Smooth muscle cell (in vitro differentiated cells): ENCODE measurements at regions not wholly inside any gene's neighbourhood (a gene's known extent, or its start where the extent isn't known, plus 50 kb on each side); places are given as distances from the start of the nearest gene placed in this dataset.

Experiments
- DNase-seq: peaks from one replicate; lab custom pipeline; 2025; ENCODE audit not compliant: unreplicated experiment; lab: John Stamatoyannopoulos, UW
- H2AFZ ChIP-seq: fragments of 200-600 bp; sonication (generic); 2 replicates; pipeline ENCODE4 v1.6.0; 2016; ENCODE audit warnings: antibody characterized with exemption, low read depth, mild to moderate bottlenecking
- H3F3A ChIP-seq: fragments of 200-600 bp; sonication (generic); 2 replicates; pipeline ENCODE4 v1.6.0; 2017; ENCODE audit warnings: antibody characterized with exemption, low read depth
- H3K27ac ChIP-seq: fragments of 200-600 bp; sonication (generic); 2 replicates; pipeline ENCODE4 v1.5.1; 2016; ENCODE audit warnings: low read depth, mild to moderate bottlenecking
- H3K27me3 ChIP-seq: fragments of 200-600 bp; sonication (generic); 2 replicates; pipeline ENCODE4 v1.6.1; 2016; ENCODE audit warnings: low read depth, mild to moderate bottlenecking
- H3K36me3 ChIP-seq: fragments of 200-600 bp; sonication (generic); 2 replicates; pipeline ENCODE4 v1.5.1; 2016; ENCODE audit warnings: low read depth
- H3K4me1 ChIP-seq: fragments of 200-600 bp; sonication (generic); 2 replicates; pipeline ENCODE4 v1.5.1; 2016; ENCODE audit warnings: low read depth
- H3K4me2 ChIP-seq: fragments of 200-600 bp; sonication (generic); 2 replicates; pipeline ENCODE4 v1.6.0; 2016; ENCODE audit warnings: mild to moderate bottlenecking
- H3K4me3 ChIP-seq: fragments of 200-600 bp; sonication (generic); 2 replicates; pipeline ENCODE4 v1.5.1; 2016; ENCODE audit warnings: mild to moderate bottlenecking
- H3K79me2 ChIP-seq: fragments of 200-600 bp; sonication (generic); 2 replicates; pipeline ENCODE4 v1.6.0; 2016; ENCODE audit warnings: low read depth, mild to moderate bottlenecking
- H3K9ac ChIP-seq: fragments of 200-600 bp; sonication (generic); 2 replicates; pipeline ENCODE4 v1.6.0; 2016; ENCODE audit warnings: low read depth
- H3K9me3 ChIP-seq: fragments of 200-600 bp; sonication (generic); replicated peaks from 2 replicates; pipeline ENCODE4 v1.5.1; 2016; ENCODE audit warnings: low read depth
- H4K20me1 ChIP-seq: fragments of 200-600 bp; sonication (generic); 2 replicates; pipeline ENCODE4 v1.6.0; 2016; ENCODE audit warnings: low read depth
- WGBS: methylation state at CpG from one replicate; pipeline ENCODE4 v1.1.7; 2016; ENCODE audit warnings: low lambda C conversion rate; 5-methylcytosine and 5-hydroxymethylcytosine counted together
- TF ChIP-seq, protein P1 (sequence below): fragments of 200-600 bp; sonication (generic); IDR thresholded peaks from 2 replicates; pipeline ENCODE4 v1.5.1; 2017; ENCODE audit warnings: borderline replicate concordance, mild to moderate bottlenecking, antibody characterized with exemption; ENCODE audit not compliant: insufficient read depth, poor library complexity, severe bottlenecking

DNA sequence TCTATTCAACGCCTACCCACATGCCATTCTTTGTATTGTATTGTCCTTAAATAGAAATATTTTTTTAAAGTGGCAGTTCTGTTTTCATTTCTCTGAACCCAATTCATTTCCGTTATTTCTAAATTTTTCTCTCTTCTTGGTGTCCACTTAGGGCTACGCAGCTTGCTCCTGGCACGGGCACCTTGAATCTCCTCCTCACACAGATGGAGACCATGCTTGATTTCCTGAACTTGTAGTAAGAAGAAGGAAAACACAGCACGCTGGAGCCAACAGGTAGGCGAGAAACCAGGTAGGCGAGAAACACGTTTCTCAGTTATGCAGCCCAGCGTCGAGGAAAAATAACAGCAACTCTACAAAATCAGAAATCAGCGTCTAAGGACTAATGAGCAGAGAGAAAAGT lies 428.9 kb downstream of the STK39 start:
- H3K9ac ChIP-seq, result no peak overlapping the region
- no peak overlapping the region for H2AFZ ChIP-seq
- no peaks in the 10 kb centered on the region for H3K79me2 ChIP-seq
- H3K4me2 ChIP-seq, result no peak overlapping the region
- no peaks in the 10 kb centered on the region for H4K20me1 ChIP-seq
- no peaks in the 10 kb centered on the region for H3K36me3 ChIP-seq
- 96% methylated on average over 11 of the region's 11 CpGs for WGBS
- no peaks in the 10 kb centered on the region for H3K27me3 ChIP-seq
- H3K4me3 ChIP-seq, result no peak overlapping the region
- no peaks in the 10 kb centered on the region for H3F3A ChIP-seq
- H3K27ac ChIP-seq, result no peak overlapping the region
- TF ChIP-seq, protein P1, sequence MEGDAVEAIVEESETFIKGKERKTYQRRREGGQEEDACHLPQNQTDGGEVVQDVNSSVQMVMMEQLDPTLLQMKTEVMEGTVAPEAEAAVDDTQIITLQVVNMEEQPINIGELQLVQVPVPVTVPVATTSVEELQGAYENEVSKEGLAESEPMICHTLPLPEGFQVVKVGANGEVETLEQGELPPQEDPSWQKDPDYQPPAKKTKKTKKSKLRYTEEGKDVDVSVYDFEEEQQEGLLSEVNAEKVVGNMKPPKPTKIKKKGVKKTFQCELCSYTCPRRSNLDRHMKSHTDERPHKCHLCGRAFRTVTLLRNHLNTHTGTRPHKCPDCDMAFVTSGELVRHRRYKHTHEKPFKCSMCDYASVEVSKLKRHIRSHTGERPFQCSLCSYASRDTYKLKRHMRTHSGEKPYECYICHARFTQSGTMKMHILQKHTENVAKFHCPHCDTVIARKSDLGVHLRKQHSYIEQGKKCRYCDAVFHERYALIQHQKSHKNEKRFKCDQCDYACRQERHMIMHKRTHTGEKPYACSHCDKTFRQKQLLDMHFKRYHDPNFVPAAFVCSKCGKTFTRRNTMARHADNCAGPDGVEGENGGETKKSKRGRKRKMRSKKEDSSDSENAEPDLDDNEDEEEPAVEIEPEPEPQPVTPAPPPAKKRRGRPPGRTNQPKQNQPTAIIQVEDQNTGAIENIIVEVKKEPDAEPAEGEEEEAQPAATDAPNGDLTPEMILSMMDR, result no peak
- H3K9me3 ChIP-seq, result no peaks in the 10 kb centered on the region
- DNase-seq, result no peak
- H3K4me1 ChIP-seq, result no peaks in the 10 kb centered on the region

DNA sequence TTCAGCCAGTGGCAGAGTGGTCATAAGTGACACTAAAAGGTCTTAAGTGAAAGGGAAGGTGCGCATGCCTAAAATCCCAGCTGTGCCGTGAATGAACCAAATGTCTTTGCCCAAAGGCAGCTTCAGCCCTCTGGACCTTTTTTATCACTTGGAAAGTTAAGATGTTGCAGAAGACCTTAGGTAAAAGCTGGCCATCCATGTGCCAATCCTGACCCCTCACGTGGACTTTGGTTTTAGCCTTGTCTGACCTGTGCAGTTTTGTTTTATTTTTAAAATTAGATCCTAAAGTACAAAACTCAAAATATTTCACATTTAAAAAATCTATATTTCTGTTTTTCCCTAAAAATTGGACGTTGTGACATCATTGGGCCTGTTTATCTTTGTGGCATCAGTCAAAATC lies 429.5 kb downstream of the STK39 start:
- Histone ChIP-seq H3K27ac (no peak overlapping the region), H3K4me3 (no peak overlapping the region), H3F3A (no peaks in the 10 kb centered on the region), H3K27me3 (no peaks in the 10 kb centered on the region), H3K4me1 (no peaks in the 10 kb centered on the region), H3K4me2 (no peak overlapping the region), H2AFZ (no peak overlapping the region), H4K20me1 (no peaks in the 10 kb centered on the region), H3K9ac (no peak overlapping the region), H3K9me3 (no peaks in the 10 kb centered on the region), H3K36me3 (no peaks in the 10 kb centered on the region), H3K79me2 (no peaks in the 10 kb centered on the region)
- 90% methylated on average over 4 of the region's 4 CpGs for WGBS
- TF ChIP-seq, protein P1, result no peak
- no peak for DNase-seq

DNA sequence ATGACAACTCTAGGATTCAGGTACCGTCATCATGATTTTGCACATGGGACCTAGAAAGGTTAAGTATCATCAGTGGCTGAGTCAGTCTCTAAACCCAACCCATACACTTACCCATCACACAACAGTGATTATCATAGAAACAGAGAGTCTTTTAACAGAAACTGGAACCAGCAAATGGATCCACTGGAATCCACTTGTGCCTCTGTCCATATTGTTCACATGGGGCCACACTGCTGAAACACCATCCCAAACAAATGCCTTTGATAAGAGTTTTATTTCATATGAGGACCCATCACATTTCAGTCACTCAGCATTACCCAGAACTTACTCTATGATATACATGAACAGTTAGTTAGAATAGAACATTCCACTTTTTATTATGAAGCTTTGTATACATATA lies 430.0 kb downstream of the STK39 start:
- Histone ChIP-seq H3K27ac (no peak overlapping the region), H3K27me3 (no peaks in the 10 kb centered on the region), H4K20me1 (no peaks in the 10 kb centered on the region), H3K9me3 (no peaks in the 10 kb centered on the region), H3K36me3 (no peaks in the 10 kb centered on the region), H3K79me2 (no peaks in the 10 kb centered on the region), H3K4me1 (no peaks in the 10 kb centered on the region), H2AFZ (no peak overlapping the region), H3K9ac (no peak overlapping the region), H3K4me3 (no peak overlapping the region), H3F3A (no peaks in the 10 kb centered on the region), H3K4me2 (no peak overlapping the region)
- WGBS, result 95% methylated on average over 1 of the region's 1 CpG
- DNase-seq, result no peak
- TF ChIP-seq, protein P1, result no peak

DNA sequence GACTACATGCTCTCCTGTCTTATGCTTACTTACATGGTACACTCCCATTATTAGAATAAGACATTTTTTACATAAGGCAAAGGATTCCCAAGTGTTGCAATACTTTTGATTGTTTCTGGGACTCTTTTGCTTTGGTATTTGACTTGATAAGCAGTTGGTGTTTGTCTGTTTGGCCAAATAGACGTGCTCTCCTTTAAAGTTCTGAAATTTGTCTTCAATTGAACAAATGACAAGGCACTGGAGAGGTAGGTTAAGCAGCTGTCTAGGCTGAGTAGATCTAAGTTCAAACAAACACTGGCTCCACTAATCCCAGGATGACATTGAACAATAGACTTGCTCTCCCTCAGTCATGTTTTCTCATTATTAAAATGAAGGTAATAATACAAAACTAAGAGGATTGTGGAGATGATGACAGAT lies 430.5 kb downstream of the STK39 start:
- Histone ChIP-seq H3K9me3 (no peaks in the 10 kb centered on the region), H2AFZ (no peak overlapping the region), H3K79me2 (no peaks in the 10 kb centered on the region), H3F3A (no peaks in the 10 kb centered on the region), H3K27ac (no peak overlapping the region), H3K36me3 (no peaks in the 10 kb centered on the region), H4K20me1 (no peaks in the 10 kb centered on the region), H3K9ac (no peak overlapping the region), H3K4me1 (no peaks in the 10 kb centered on the region), H3K4me3 (no peak overlapping the region), H3K4me2 (no peak overlapping the region), H3K27me3 (no peaks in the 10 kb centered on the region)
- DNase-seq, result no peak
- WGBS, result 59% methylated on average over 1 of the region's 1 CpG
- TF ChIP-seq, protein P1, result no peak
